ENCODE measurements at regions not wholly inside any gene's neighbourhood (a gene's known extent, or its start where the extent isn't known, plus 50 kb on each side); places are given as distances from the start of the nearest gene placed in this dataset.

GRCh38 chr16:50881956-50882355 is 140.1 kb downstream of the CYLD start:
- no peaks in the 10 kb centered on the region for H3K9me3 ChIP-seq (ENCODE audit: low read length)
- POLR2A ChIA-PET, result interaction anchor here (0.6 kb wide), 1 partner anchor 117 kb away, joined by 3 read pairs; no protein-coding TSS in a partner anchor
- no peaks in the 10 kb centered on the region for H4K20me1 ChIP-seq (ENCODE audit: insufficient read depth, low read length)
- H3K36me3 ChIP-seq (ENCODE audit: insufficient read depth, low read length), result no peaks in the 10 kb centered on the region
- H3K79me2 ChIP-seq (ENCODE audit: insufficient read depth, low read depth, low read length), result no peaks in the 10 kb centered on the region
- CTCF ChIA-PET (ENCODE audit: unreplicated experiment), result no interaction called here
- H3K4me2 ChIP-seq (ENCODE audit: low read length), result no peak overlapping the region
- intact Hi-C loops (cut with micrococcal nuclease; ENCODE audit: unreplicated experiment), result no loop called here
- no TSS peak for BruUV-seq (replicated peaks)
- TF ChIP-seq EZH2phosphoT487 (IDR thresholded peaks at IDR 0.05; ENCODE audit: borderline replicate concordance, low read depth, low read length) (no peak), CTCF (conservative IDR thresholded peaks at IDR 0.05; ENCODE audit: low read length) (no peak)
- H2AFZ ChIP-seq (ENCODE audit: low read length), result no peak overlapping the region
- no peak for DNase-seq (ENCODE audit: low spot score)
- no peaks in the 10 kb centered on the region for H3K9me2 ChIP-seq (ENCODE audit: insufficient read depth, low read length)
- H3K4me3 ChIP-seq (ENCODE audit: low read depth, low read length, poor library complexity, severe bottlenecking), result no peak overlapping the region
- H3K27ac ChIP-seq (ENCODE audit: low read depth, low read length, poor library complexity, severe bottlenecking), result no peak overlapping the region
- no peaks in the 10 kb centered on the region for H3K4me1 ChIP-seq (ENCODE audit: insufficient read depth, low read length, poor library complexity, severe bottlenecking)

- Histone ChIP-seq H3K27ac (ENCODE audit: low read depth, low read length, poor library complexity, severe bottlenecking) (no peak overlapping the region), H3K79me2 (ENCODE audit: insufficient read depth, low read depth, low read length) (no peaks in the 10 kb centered on the region), H3K4me2 (ENCODE audit: low read length) (no peak overlapping the region), H4K20me1 (ENCODE audit: insufficient read depth, low read length) (no peaks in the 10 kb centered on the region), H2AFZ (ENCODE audit: low read length) (no peak overlapping the region), H3K9me2 (ENCODE audit: insufficient read depth, low read length) (no peaks in the 10 kb centered on the region), H3K4me1 (ENCODE audit: insufficient read depth, low read length, poor library complexity, severe bottlenecking) (no peaks in the 10 kb centered on the region), H3K4me3 (ENCODE audit: low read depth, low read length, poor library complexity, severe bottlenecking) (no peak overlapping the region), H3K36me3 (ENCODE audit: insufficient read depth, low read length) (no peaks in the 10 kb centered on the region), H3K9me3 (ENCODE audit: low read length) (no peaks in the 10 kb centered on the region)
- ChIA-PET POLR2A (no interaction called here), CTCF (ENCODE audit: unreplicated experiment) (no interaction called here)
- BruUV-seq (replicated peaks), result no TSS peak
- TF ChIP-seq CTCF (conservative IDR thresholded peaks at IDR 0.05; ENCODE audit: low read length) (no peak), EZH2phosphoT487 (IDR thresholded peaks at IDR 0.05; ENCODE audit: borderline replicate concordance, low read depth, low read length) (no peak)
- intact Hi-C loops (cut with micrococcal nuclease; ENCODE audit: unreplicated experiment), result no loop called here
- no peak for DNase-seq (ENCODE audit: low spot score)
Measured at GRCh38 chr16:50881331-50881830, 139.5 kb downstream of the CYLD start.

- Histone ChIP-seq H2AFZ (ENCODE audit: low read length) (no peak overlapping the region), H3K9me3 (ENCODE audit: low read length) (no peaks in the 10 kb centered on the region), H3K27ac (ENCODE audit: low read depth, low read length, poor library complexity, severe bottlenecking) (no peak overlapping the region), H3K4me3 (ENCODE audit: low read depth, low read length, poor library complexity, severe bottlenecking) (no peak overlapping the region), H3K79me2 (ENCODE audit: insufficient read depth, low read depth, low read length) (no peaks in the 10 kb centered on the region), H3K9me2 (ENCODE audit: insufficient read depth, low read length) (no peaks in the 10 kb centered on the region), H3K36me3 (ENCODE audit: insufficient read depth, low read length) (no peaks in the 10 kb centered on the region), H4K20me1 (ENCODE audit: insufficient read depth, low read length) (no peaks in the 10 kb centered on the region), H3K4me1 (ENCODE audit: insufficient read depth, low read length, poor library complexity, severe bottlenecking) (no peaks in the 10 kb centered on the region), H3K4me2 (ENCODE audit: low read length) (no peak overlapping the region)
- ChIA-PET CTCF (ENCODE audit: unreplicated experiment) (no interaction called here), POLR2A (no interaction called here)
- TF ChIP-seq CTCF (conservative IDR thresholded peaks at IDR 0.05; ENCODE audit: low read length), result no peak
- no peak for TF ChIP-seq EZH2phosphoT487 (IDR thresholded peaks at IDR 0.05; ENCODE audit: borderline replicate concordance, low read depth, low read length)
- BruUV-seq (replicated peaks), result no TSS peak
- DNase-seq (ENCODE audit: low spot score), result no peak
- intact Hi-C loops (cut with micrococcal nuclease; ENCODE audit: unreplicated experiment), result no loop called here
Measured at GRCh38 chr16:50880926-50881325, 139.0 kb downstream of the CYLD start.
